ENCODE measurements at regions not wholly inside any gene's neighbourhood (a gene's known extent, or its start where the extent isn't known, plus 50 kb on each side); places are given as distances from the start of the nearest gene placed in this dataset.

GRCh38 chr16:19361587-19361986 lies 56.1 kb upstream of the TMC5 start:
- Mint-ChIP-seq H3K4me3 (no peak overlapping the region), H3K27me3 (ENCODE audit: insufficient read depth) (no peaks in the 10 kb centered on the region)
- H3K4me3 ChIP-seq (ENCODE audit: low read length): no peak overlapping the region

GRCh38 chr16:19363740-19364139 lies 53.9 kb upstream of the TMC5 start:
- no peak for DNase-seq
- peaks cover 19% of the 10 kb centered on the region for H3K9me3 ChIP-seq (ENCODE audit: control insufficient read depth, low read length)
- Mint-ChIP-seq H3K4me1 (no peaks in the 10 kb centered on the region), H3K9me3 (peaks cover 16% of the 10 kb centered on the region), H3K27ac (no peak overlapping the region), H3K36me3 (ENCODE audit: low read depth) (peaks cover 1% of the 10 kb centered on the region), H3K4me3 (no peak overlapping the region), H3K27me3 (ENCODE audit: insufficient read depth) (peaks cover 2% of the 10 kb centered on the region)
- no peaks in the 10 kb centered on the region for H3K4me1 ChIP-seq (ENCODE audit: control insufficient read depth, insufficient read depth, low read length)
- H3K9ac ChIP-seq (ENCODE audit: extremely low read depth, low read length, poor library complexity, severe bottlenecking): no peak overlapping the region
- TF ChIP-seq CTCF (conservative IDR thresholded peaks at IDR 0.05): no peak
- no peak overlapping the region for H3K27ac ChIP-seq (ENCODE audit: low read depth, low read length)
- H3K27me3 ChIP-seq (ENCODE audit: control insufficient read depth, insufficient read depth, low read length, poor library complexity, severe bottlenecking): no peaks in the 10 kb centered on the region
- 87 to 95% methylated on average over 5 to 7 of the region's 7 CpGs for WGBS, 2 experiments (ENCODE audit: insufficient coverage in 1 of 2, insufficient read length in 1 of 2)
- no peak overlapping the region for H3K4me3 ChIP-seq (ENCODE audit: low read length)
- no peaks in the 10 kb centered on the region for H3K36me3 ChIP-seq (ENCODE audit: control insufficient read depth, insufficient read depth, low read length)

More at GRCh38 chr16:19361587-19361986, 56.1 kb upstream of the TMC5 start:
- Mint-ChIP-seq H3K27ac (no peak overlapping the region), H3K9me3 (peaks cover 5% of the 10 kb centered on the region), H3K4me1 (no peaks in the 10 kb centered on the region), H3K36me3 (ENCODE audit: low read depth) (peaks cover 1% of the 10 kb centered on the region)
- Histone ChIP-seq H3K9me3 (ENCODE audit: control insufficient read depth, low read length) (no peaks in the 10 kb centered on the region), H3K36me3 (ENCODE audit: control insufficient read depth, insufficient read depth, low read length) (no peaks in the 10 kb centered on the region), H3K9ac (ENCODE audit: extremely low read depth, low read length, poor library complexity, severe bottlenecking) (no peak overlapping the region), H3K27me3 (ENCODE audit: control insufficient read depth, insufficient read depth, low read length, poor library complexity, severe bottlenecking) (no peaks in the 10 kb centered on the region), H3K27ac (ENCODE audit: low read depth, low read length) (no peak overlapping the region), H3K4me1 (ENCODE audit: control insufficient read depth, insufficient read depth, low read length) (no peaks in the 10 kb centered on the region)
- DNase-seq: no peak
- no peak for TF ChIP-seq CTCF (conservative IDR thresholded peaks at IDR 0.05)
- WGBS, 2 experiments (ENCODE audit: insufficient coverage in 1 of 2, insufficient read length in 1 of 2): 94 to 95% methylated on average over 2 of the region's 2 CpGs

- H3K9ac ChIP-seq (ENCODE audit: extremely low read depth, low read length, poor library complexity, severe bottlenecking): no peak overlapping the region
- no peak for DNase-seq
- Mint-ChIP-seq H3K4me1 (no peaks in the 10 kb centered on the region), H3K27me3 (ENCODE audit: insufficient read depth) (peaks cover 2% of the 10 kb centered on the region), H3K27ac (no peak overlapping the region), H3K9me3 (peaks cover 16% of the 10 kb centered on the region), H3K36me3 (ENCODE audit: low read depth) (peaks cover 1% of the 10 kb centered on the region), H3K4me3 (no peak overlapping the region)
- TF ChIP-seq CTCF (conservative IDR thresholded peaks at IDR 0.05): no peak
- peaks cover 19% of the 10 kb centered on the region for H3K9me3 ChIP-seq (ENCODE audit: control insufficient read depth, low read length)
- H3K36me3 ChIP-seq (ENCODE audit: control insufficient read depth, insufficient read depth, low read length): no peaks in the 10 kb centered on the region
- H3K27me3 ChIP-seq (ENCODE audit: control insufficient read depth, insufficient read depth, low read length, poor library complexity, severe bottlenecking): no peaks in the 10 kb centered on the region
- no peak overlapping the region for H3K27ac ChIP-seq (ENCODE audit: low read depth, low read length)
- H3K4me3 ChIP-seq (ENCODE audit: low read length): no peak overlapping the region
- no peaks in the 10 kb centered on the region for H3K4me1 ChIP-seq (ENCODE audit: control insufficient read depth, insufficient read depth, low read length)
- WGBS, 2 experiments (ENCODE audit: insufficient coverage in 1 of 2, insufficient read length in 1 of 2): 85% methylated on average over 1 of the region's 1 CpG; no CpG with 5 or more reads in 1 of the 2 experiments
These were observed 52.2 kb upstream of the TMC5 start for GRCh38 chr16:19365486-19365885.
